ENCODE measurements at regions not wholly inside any gene's neighbourhood (a gene's known extent, or its start where the extent isn't known, plus 50 kb on each side); places are given as distances from the start of the nearest gene placed in this dataset.

DNA sequence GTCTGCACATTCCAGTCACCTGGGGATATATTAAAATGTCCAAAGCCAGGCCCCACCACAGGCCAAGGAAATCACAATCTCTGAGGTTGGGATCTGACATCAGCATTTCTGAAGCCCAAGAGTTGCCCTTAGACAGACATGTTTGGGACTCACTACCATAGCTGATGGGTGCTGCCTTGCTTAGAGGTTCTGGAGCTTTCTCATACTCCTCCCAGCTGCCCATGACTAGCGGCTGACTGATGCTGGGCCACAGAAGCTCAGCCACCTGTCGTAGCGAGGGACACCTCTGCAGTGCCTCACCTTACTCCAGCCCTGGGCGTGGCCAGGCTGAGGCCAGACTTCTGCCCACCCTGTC, 58.8 kb upstream of the XCR1 start:
- no peaks in the 10 kb centered on the region for H3K27me3 ChIP-seq
- TF ChIP-seq, protein P1, sequence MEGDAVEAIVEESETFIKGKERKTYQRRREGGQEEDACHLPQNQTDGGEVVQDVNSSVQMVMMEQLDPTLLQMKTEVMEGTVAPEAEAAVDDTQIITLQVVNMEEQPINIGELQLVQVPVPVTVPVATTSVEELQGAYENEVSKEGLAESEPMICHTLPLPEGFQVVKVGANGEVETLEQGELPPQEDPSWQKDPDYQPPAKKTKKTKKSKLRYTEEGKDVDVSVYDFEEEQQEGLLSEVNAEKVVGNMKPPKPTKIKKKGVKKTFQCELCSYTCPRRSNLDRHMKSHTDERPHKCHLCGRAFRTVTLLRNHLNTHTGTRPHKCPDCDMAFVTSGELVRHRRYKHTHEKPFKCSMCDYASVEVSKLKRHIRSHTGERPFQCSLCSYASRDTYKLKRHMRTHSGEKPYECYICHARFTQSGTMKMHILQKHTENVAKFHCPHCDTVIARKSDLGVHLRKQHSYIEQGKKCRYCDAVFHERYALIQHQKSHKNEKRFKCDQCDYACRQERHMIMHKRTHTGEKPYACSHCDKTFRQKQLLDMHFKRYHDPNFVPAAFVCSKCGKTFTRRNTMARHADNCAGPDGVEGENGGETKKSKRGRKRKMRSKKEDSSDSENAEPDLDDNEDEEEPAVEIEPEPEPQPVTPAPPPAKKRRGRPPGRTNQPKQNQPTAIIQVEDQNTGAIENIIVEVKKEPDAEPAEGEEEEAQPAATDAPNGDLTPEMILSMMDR (IDR thresholded peaks at IDR 0.05), result no peak
- TF ChIP-seq POLR2AphosphoS5 (IDR thresholded peaks at IDR 0.05), result no peak
- TF ChIP-seq POLR2A (IDR thresholded peaks at IDR 0.05), result no peak
- DNase-seq (ENCODE audit: low spot score in 2 of 2), result no peak
- intact Hi-C loops (cut with DNase I; ENCODE audit: low total_unique reads), result loop anchor here (10.0 kb wide), 1 partner anchor 789 kb away; the partner anchor contains the start of gene PTH1R
- no peak overlapping the region for H3K4me3 ChIP-seq
- H3K36me3 ChIP-seq, result no peaks in the 10 kb centered on the region
- no peak overlapping the region for H3K27ac ChIP-seq
- no peaks in the 10 kb centered on the region for H3K4me1 ChIP-seq
- no peaks in the 10 kb centered on the region for H3K9me3 ChIP-seq

DNA sequence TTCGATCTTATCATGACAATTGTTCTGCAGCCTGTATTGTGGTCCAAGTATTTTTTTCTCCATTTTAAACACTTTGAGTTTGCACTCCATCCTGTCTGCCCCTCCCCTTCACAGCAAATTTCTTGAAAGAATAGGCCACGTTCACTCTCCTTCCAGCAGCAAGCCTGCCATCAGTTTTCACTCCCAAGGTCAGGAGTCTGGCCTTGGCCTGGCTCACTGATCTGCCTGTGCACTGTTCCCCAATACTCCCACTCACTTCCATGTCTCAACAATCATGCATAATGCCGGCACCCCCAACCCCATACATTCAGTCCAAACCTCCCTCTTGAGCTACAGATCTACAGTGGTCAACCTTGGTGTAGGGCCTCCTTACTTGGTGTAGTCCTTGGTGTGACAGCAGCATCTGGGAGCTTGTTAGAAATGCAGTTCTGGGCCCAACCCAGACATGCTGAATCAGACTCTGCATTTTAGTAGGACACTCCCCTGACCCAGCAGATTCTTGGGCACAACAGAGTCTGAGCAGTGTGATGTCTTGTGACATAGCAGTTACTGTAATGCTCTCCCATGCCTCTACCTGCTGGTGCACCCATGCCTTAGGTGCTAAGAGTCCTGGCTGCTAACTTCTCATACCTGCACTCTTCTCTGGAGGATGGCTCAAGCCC, 58.3 kb upstream of the XCR1 start:
- intact Hi-C loops (cut with DNase I; ENCODE audit: low total_unique reads), result loop anchor here (10.0 kb wide), 1 partner anchor 789 kb away; the partner anchor contains the start of gene PTH1R
- H3K9me3 ChIP-seq, result no peaks in the 10 kb centered on the region
- no peak overlapping the region for H3K4me3 ChIP-seq
- DNase-seq (ENCODE audit: low spot score in 2 of 2), result no peak
- H3K27ac ChIP-seq, result no peak overlapping the region
- H3K27me3 ChIP-seq, result no peaks in the 10 kb centered on the region
- H3K4me1 ChIP-seq, result no peaks in the 10 kb centered on the region
- H3K36me3 ChIP-seq, result no peaks in the 10 kb centered on the region
- TF ChIP-seq POLR2A (IDR thresholded peaks at IDR 0.05) (no peak), POLR2AphosphoS5 (IDR thresholded peaks at IDR 0.05) (no peak)
- TF ChIP-seq, protein P1 (IDR thresholded peaks at IDR 0.05), result no peak

DNA sequence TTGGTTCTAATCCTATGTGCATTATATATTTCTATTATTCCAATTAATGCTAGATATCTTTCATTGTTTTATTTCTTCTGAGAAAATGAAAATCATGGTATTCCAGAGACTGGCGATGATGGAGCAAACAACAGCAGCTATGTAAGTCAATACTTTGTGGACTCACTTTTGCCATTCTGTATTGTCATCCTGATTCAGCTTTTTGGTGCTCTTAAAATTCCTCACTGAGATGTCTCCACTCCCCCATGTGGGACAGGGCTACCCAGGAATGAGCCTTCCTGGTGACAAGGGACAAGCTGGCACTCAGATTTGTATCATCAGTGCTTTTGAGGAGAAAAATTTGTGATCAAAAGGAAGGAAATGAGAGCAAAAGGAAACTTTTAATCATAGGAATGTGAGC, 56.7 kb upstream of the XCR1 start:
- Histone ChIP-seq H3K4me1 (no peaks in the 10 kb centered on the region), H3K36me3 (no peaks in the 10 kb centered on the region), H3K27me3 (no peaks in the 10 kb centered on the region), H3K9me3 (no peaks in the 10 kb centered on the region), H3K27ac (no peak overlapping the region), H3K4me3 (no peak overlapping the region)
- no peak for DNase-seq (ENCODE audit: low spot score in 2 of 2)
- intact Hi-C loops (cut with DNase I; ENCODE audit: low total_unique reads), result loop anchor here (10.0 kb wide), 1 partner anchor 791 kb away; the partner anchor contains the start of gene PTH1R
- TF ChIP-seq, protein P1 (IDR thresholded peaks at IDR 0.05), result no peak

DNA sequence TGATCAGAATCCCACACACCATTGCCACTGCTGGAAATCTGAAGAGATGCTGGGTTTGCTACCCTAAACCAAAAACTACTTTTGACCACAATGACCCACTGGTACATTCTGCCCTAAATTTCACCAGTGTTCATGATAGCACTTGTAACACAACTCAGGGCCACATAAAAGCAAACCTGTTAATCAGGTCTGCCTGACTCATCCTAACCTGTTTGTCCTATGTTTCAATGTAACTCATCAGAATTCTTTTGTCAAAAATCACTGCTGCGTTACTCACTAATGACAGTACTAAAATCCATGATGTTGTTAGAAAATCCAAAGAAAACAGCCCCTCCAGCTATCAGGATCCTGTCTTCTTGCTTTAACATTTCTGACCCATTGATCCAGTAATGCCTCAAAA, 55.6 kb upstream of the XCR1 start:
- Histone ChIP-seq H3K27me3 (no peaks in the 10 kb centered on the region), H3K4me1 (peaks cover 0 to 3% of the 10 kb centered on the region in 2 donors), H3K4me3 (no peak overlapping the region), H3K27ac (no peak overlapping the region), H3K36me3 (no peaks in the 10 kb centered on the region), H3K9me3 (no peaks in the 10 kb centered on the region)
- TF ChIP-seq POLR2AphosphoS5 (IDR thresholded peaks at IDR 0.05), result no peak
- TF ChIP-seq, protein P1 (IDR thresholded peaks at IDR 0.05), result no peak
- TF ChIP-seq POLR2A (IDR thresholded peaks at IDR 0.05), result no peak
- intact Hi-C loops (cut with DNase I; ENCODE audit: low total_unique reads), result loop anchor here (10.0 kb wide), 1 partner anchor 792 kb away; the partner anchor contains the start of gene PTH1R
- DNase-seq (ENCODE audit: low spot score in 2 of 2), result no peak

DNA sequence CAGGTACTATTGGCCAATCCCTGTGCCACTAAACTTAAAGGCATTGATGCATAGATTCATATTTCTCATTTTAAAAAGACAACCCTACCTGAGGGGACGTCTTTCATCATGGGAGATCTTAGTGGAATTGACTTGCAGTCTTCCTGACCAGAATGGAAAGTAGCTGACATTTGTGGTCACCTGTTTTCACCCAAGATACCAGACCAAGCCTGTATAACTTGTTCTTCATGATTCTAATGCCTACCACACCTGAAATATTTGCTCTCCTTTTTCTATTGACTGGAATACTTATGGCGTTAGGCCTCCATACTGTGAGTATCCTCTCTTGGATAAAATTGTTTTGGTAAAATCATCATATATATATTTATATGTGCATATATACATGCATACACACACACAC, 54.7 kb upstream of the XCR1 start:
- Histone ChIP-seq H3K27me3 (no peaks in the 10 kb centered on the region), H3K4me1 (peaks cover 0 to 3% of the 10 kb centered on the region in 2 donors), H3K27ac (no peak overlapping the region), H3K4me3 (no peak overlapping the region), H3K9me3 (no peaks in the 10 kb centered on the region), H3K36me3 (no peaks in the 10 kb centered on the region)
- TF ChIP-seq POLR2A (IDR thresholded peaks at IDR 0.05), result no peak
- no peak for TF ChIP-seq POLR2AphosphoS5 (IDR thresholded peaks at IDR 0.05)
- TF ChIP-seq, protein P1 (IDR thresholded peaks at IDR 0.05), result no peak
- intact Hi-C loops (cut with DNase I; ENCODE audit: low total_unique reads), result loop anchor here (10.0 kb wide), 1 partner anchor 793 kb away; the partner anchor contains the start of gene PTH1R
- DNase-seq (ENCODE audit: low spot score in 2 of 2), result no peak
